ENCODE measurements at regions not wholly inside any gene's neighbourhood (a gene's known extent, or its start where the extent isn't known, plus 50 kb on each side); places are given as distances from the start of the nearest gene placed in this dataset.

- FAIRE-seq (no peak), ATAC-seq (no peak), DNase-seq (ENCODE audit: low spot score) (no peak)
- no TSS peak for BruUV-seq (replicated peaks)
- no peak overlapping the region for H3K27ac ChIP-seq (ENCODE audit: extremely low read length, insufficient read depth, low read length)
- in situ Hi-C loops (cut with HindIII; ENCODE audit: extremely low pct_ligation_motif_present, low pct_unique_long_range_greater_than_20kb), result no loop called here
- no peaks in the 10 kb centered on the region for H4K20me1 ChIP-seq (ENCODE audit: insufficient read depth, low read length)
- no peaks in the 10 kb centered on the region for H3K36me3 ChIP-seq (replicated peaks in 1 of 2; ENCODE audit: control insufficient read depth in 1 of 2, insufficient read depth in 2 of 2, low read length in 2 of 2)
- H3K79me2 ChIP-seq (ENCODE audit: insufficient read depth, low read length), result no peaks in the 10 kb centered on the region
- H3K4me2 ChIP-seq (ENCODE audit: low read depth, low read length), result no peak overlapping the region
- H2AFZ ChIP-seq (ENCODE audit: low read length), result no peak overlapping the region
- peaks cover under 1% of the 10 kb centered on the region; the same call in 1 of the 2 replicates for H3K9me3 ChIP-seq (ENCODE audit: low read length)
- 15% methylated on average over 4 of the region's 4 CpGs for WGBS (ENCODE audit: low lambda C conversion rate)
- no peak overlapping the region for H3K4me3 ChIP-seq (replicated peaks in 1 of 3; ENCODE audit: insufficient read depth in 1 of 3, low read depth in 2 of 3, low read length in 3 of 3)
- no peaks in the 10 kb centered on the region for H3K27me3 ChIP-seq (ENCODE audit: control insufficient read depth in 1 of 2, insufficient read depth in 2 of 2, low read length in 2 of 2)
- H3K9ac ChIP-seq (ENCODE audit: insufficient read depth, low read depth, low read length), result no peak overlapping the region
- H3K4me1 ChIP-seq (ENCODE audit: insufficient read depth, low read length), result no peaks in the 10 kb centered on the region
- intact Hi-C loops (cut with micrococcal nuclease; ENCODE audit: unreplicated experiment), result no loop called here
- ChIA-PET POLR2A (no interaction called here), CTCF (ENCODE audit: low intra/inter-chr PET ratio, low total read pairs) (no interaction called here)
- no peak for TF ChIP-seq ZNF224 (CRISPR knock-in tag; IDR thresholded peaks at IDR 0.05)
- no peak for TF ChIP-seq ZNF121 (CRISPR knock-in tag; IDR thresholded peaks at IDR 0.05)
- TF ChIP-seq, protein P1, sequence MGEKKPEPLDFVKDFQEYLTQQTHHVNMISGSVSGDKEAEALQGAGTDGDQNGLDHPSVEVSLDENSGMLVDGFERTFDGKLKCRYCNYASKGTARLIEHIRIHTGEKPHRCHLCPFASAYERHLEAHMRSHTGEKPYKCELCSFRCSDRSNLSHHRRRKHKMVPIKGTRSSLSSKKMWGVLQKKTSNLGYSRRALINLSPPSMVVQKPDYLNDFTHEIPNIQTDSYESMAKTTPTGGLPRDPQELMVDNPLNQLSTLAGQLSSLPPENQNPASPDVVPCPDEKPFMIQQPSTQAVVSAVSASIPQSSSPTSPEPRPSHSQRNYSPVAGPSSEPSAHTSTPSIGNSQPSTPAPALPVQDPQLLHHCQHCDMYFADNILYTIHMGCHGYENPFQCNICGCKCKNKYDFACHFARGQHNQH (CRISPR knock-in tag; IDR thresholded peaks at IDR 0.05), result no peak
- no peak for TF ChIP-seq ZC3H4 (CRISPR knock-in tag; IDR thresholded peaks at IDR 0.05; ENCODE audit: borderline replicate concordance)
- no peak for TF ChIP-seq FOXP4 (CRISPR knock-in tag; IDR thresholded peaks at IDR 0.05)
- TF ChIP-seq ZNF512 (CRISPR knock-in tag; IDR thresholded peaks at IDR 0.05), result no peak
- TF ChIP-seq CCDC6 (CRISPR knock-in tag; IDR thresholded peaks at IDR 0.05), result no peak
Measured at GRCh38 chr13:44211286-44211685, 162.3 kb upstream of the SERP2 start.
